Ovary (tissue), 3 donors: ENCODE measurements at regions not wholly inside any gene's neighbourhood (a gene's known extent, or its start where the extent isn't known, plus 50 kb on each side); places are given as distances from the start of the nearest gene placed in this dataset.

ENCODE experiments used
- CTCF ChIP-seq, 3 donors: fragments of 450-650 bp in 2 of 3; fragments of 200-600 bp in 1 of 3; IDR thresholded peaks; one replicate each; pipeline versions ENCODE4 v1.5.1 to v1.8.0; 2016 to 2022; ENCODE audit warnings: antibody characterized with exemption in 3 of 3, mild to moderate bottlenecking in 1 of 3
- EP300 ChIP-seq: sonication (generic); formaldehyde crosslinking; IDR thresholded peaks from one replicate; pipeline ENCODE4 v1.6.1; 2017; ENCODE audit warnings: antibody characterized with exemption
- POLR2A ChIP-seq: fragments of 450-650 bp; IDR thresholded peaks from one replicate; pipeline ENCODE4 v1.6.1; 2017; ENCODE audit warnings: antibody characterized with exemption, mild to moderate bottlenecking, moderate library complexity
- donor health status: DM: no; HTN: no; CAD: no.

- TF ChIP-seq POLR2A (no peak), CTCF (IDR thresholded peaks at IDR 0.05) (no peak), EP300 (no peak)
Measured at GRCh38 chr6:12585497-12585958, 131.0 kb upstream of the PHACTR1 start.
